IMR-90 (cell line): ENCODE measurements at regions not wholly inside any gene's neighbourhood (a gene's known extent, or its start where the extent isn't known, plus 50 kb on each side); places are given as distances from the start of the nearest gene placed in this dataset.

Experiments
- ATAC-seq: fragments of 200-7000 bp; cut with Tn5 transposase; 2 replicates; pipeline ENCODE4 v1.9.1; 2020; ENCODE audit warnings: low read depth, mild to moderate bottlenecking, moderate library complexity
- BruUV-seq: library from RNA; stranded (reverse); fragments of 400-500 nt; replicated peaks from 2 replicates; lab custom pipeline; 2021; lab: Mats Ljungman, UMichigan
- CTCF ChIA-PET: fragments of 300-600 bp; formaldehyde crosslinking; extraction: SDS; loops from one replicate; lab custom pipeline; 2021; ENCODE audit warnings: antibody characterized with exemption; lab: Yijun Ruan, JAX
- POLR2A ChIA-PET: fragments of 300-600 bp; sonication (Branson Sonifier 250); formaldehyde crosslinking; loops from one replicate; lab custom pipeline; 2022; ENCODE audit warnings: antibody characterized with exemption; ENCODE audit not compliant: unreplicated experiment; lab: Charles Lee
- DNase-seq: peaks from one replicate; pipeline ENCODE4 v3.0.0; 2013
- H2AFZ ChIP-seq: replicated peaks from 2 replicates; pipeline ENCODE3; 2013; ENCODE audit warnings: low read length, mild to moderate bottlenecking; ENCODE audit not compliant: poor library complexity
- H2AK5ac ChIP-seq: 2 replicates; pipeline ENCODE4 v1.6.1; 2013; ENCODE audit warnings: low read depth, low read length, inconsistent platforms
- H2AK9ac ChIP-seq: replicated peaks from 2 replicates; pipeline ENCODE3; 2013; ENCODE audit warnings: mild to moderate bottlenecking, low read depth, low read length, moderate library complexity; ENCODE audit not compliant: poor library complexity
- H2BK120ac ChIP-seq: 2 replicates; pipeline ENCODE4 v1.6.1; 2013; ENCODE audit warnings: low read depth, low read length, inconsistent platforms
- H2BK15ac ChIP-seq: 3 replicates; pipeline ENCODE4 v1.6.1; 2013; ENCODE audit warnings: low read depth, low read length, inconsistent platforms
- H2BK20ac ChIP-seq: 2 replicates; pipeline ENCODE4 v1.6.1; 2013; ENCODE audit warnings: low read depth, mild to moderate bottlenecking, inconsistent platforms, low read length, moderate library complexity
- H2BK5ac ChIP-seq: 2 replicates; pipeline ENCODE4 v1.6.1; 2013; ENCODE audit warnings: mild to moderate bottlenecking, low read depth, low read length, inconsistent platforms; ENCODE audit not compliant: poor library complexity, severe bottlenecking
- H3K14ac ChIP-seq: replicated peaks from 2 replicates; pipeline ENCODE4 v1.6.1; 2013; ENCODE audit warnings: low read depth, low read length, inconsistent platforms
- H3K18ac ChIP-seq: 2 replicates; pipeline ENCODE4 v1.6.1; 2013; ENCODE audit warnings: low read depth, low read length, control low read depth
- H3K23ac ChIP-seq: 2 replicates; pipeline ENCODE4 v1.6.1; 2013; ENCODE audit warnings: low read depth, low read length, inconsistent platforms
- H3K27ac ChIP-seq: 2 replicates; pipeline ENCODE4 v1.5.1; 2013; ENCODE audit warnings: mild to moderate bottlenecking, control low read depth, low read length; ENCODE audit not compliant: insufficient read depth
- H3K27me3 ChIP-seq: 2 replicates; pipeline ENCODE4 v1.6.1; 2013; ENCODE audit warnings: low read length; ENCODE audit not compliant: control insufficient read depth, insufficient read depth
- H3K36me3 ChIP-seq: 2 replicates; pipeline ENCODE4 v1.6.1; 2013; ENCODE audit warnings: low read length, mixed read lengths; ENCODE audit not compliant: control insufficient read depth, insufficient read depth
- H3K4ac ChIP-seq: 2 replicates; pipeline ENCODE4 v1.6.1; 2013; ENCODE audit warnings: low read depth, low read length, inconsistent platforms
- H3K4me1 ChIP-seq: 2 replicates; pipeline ENCODE4 v1.6.1; 2013; ENCODE audit warnings: low read length, mixed read lengths; ENCODE audit not compliant: control insufficient read depth, insufficient read depth
- H3K4me2 ChIP-seq: 2 replicates; pipeline ENCODE4 v1.6.1; 2013; ENCODE audit warnings: low read depth, mild to moderate bottlenecking, control low read depth, low read length, moderate library complexity
- H3K4me3 ChIP-seq: 2 replicates; pipeline ENCODE4 v1.5.1; 2013; ENCODE audit warnings: low read depth, mild to moderate bottlenecking, control low read depth, low read length, moderate library complexity; ENCODE audit not compliant: insufficient read depth
- H3K56ac ChIP-seq: 2 replicates; pipeline ENCODE4 v1.6.1; 2013; ENCODE audit warnings: low read length, inconsistent platforms; ENCODE audit not compliant: insufficient read depth; ENCODE audit errors: extremely low read depth
- H3K79me1 ChIP-seq, 2 experiments: 2 replicates each; pipeline ENCODE4 v1.6.1; 2013; ENCODE audit warnings: low read length in 2 of 2, inconsistent platforms in 1 of 2, low read depth in 1 of 2
- H3K9ac ChIP-seq: 2 replicates; pipeline ENCODE4 v1.6.1; 2013; ENCODE audit warnings: low read depth, low read length, control low read depth
- H3K9me1 ChIP-seq: 2 replicates; pipeline ENCODE4 v1.6.1; 2013; ENCODE audit warnings: low read length, inconsistent platforms; ENCODE audit not compliant: insufficient read depth
- H3K9me3 ChIP-seq: 2 replicates; pipeline ENCODE4 v1.6.1; 2013; ENCODE audit warnings: low read length; ENCODE audit not compliant: control insufficient read depth, insufficient read depth
- H4K20me1 ChIP-seq: 2 replicates; pipeline ENCODE4 v1.6.1; 2013; ENCODE audit warnings: low read length, inconsistent platforms; ENCODE audit not compliant: insufficient read depth
- H4K5ac ChIP-seq: 2 replicates; pipeline ENCODE4 v1.6.1; 2013; ENCODE audit warnings: mild to moderate bottlenecking, low read depth, low read length, control low read depth
- H4K8ac ChIP-seq, 2 experiments: 2 replicates each; pipeline ENCODE4 v1.6.1; 2013; ENCODE audit warnings: low read depth in 2 of 2, low read length in 2 of 2, control low read depth in 1 of 2, inconsistent platforms in 1 of 2
- H4K91ac ChIP-seq: 2 replicates; pipeline ENCODE4 v1.6.1; 2013; ENCODE audit warnings: low read depth, low read length, inconsistent platforms; ENCODE audit not compliant: insufficient read depth
- BHLHE40 ChIP-seq: fragments of 150-350 bp; IDR thresholded peaks from 2 replicates; pipeline ENCODE4 v1.6.1; 2016; ENCODE audit warnings: mild to moderate bottlenecking, low read depth, low read length
- MAFK ChIP-seq: IDR thresholded peaks from 2 replicates; pipeline ENCODE4 v1.6.1; 2012; ENCODE audit warnings: low read depth, low read length, improper control_type of control experiment
- RAD21 ChIP-seq: IDR thresholded peaks from 2 replicates; pipeline ENCODE4 v1.6.1; 2012; ENCODE audit warnings: low read length, improper control_type of control experiment
- RCOR1 ChIP-seq: IDR thresholded peaks from 2 replicates; pipeline ENCODE4 v1.6.1; 2012; ENCODE audit warnings: mild to moderate bottlenecking, low read length, improper control_type of control experiment; ENCODE audit not compliant: insufficient replicate concordance
- SMC3 ChIP-seq: fragments of 150-350 bp; IDR thresholded peaks from 2 replicates; pipeline ENCODE4 v1.6.1; 2016; ENCODE audit warnings: low read depth, mild to moderate bottlenecking, antibody characterized with exemption, low read length, moderate library complexity
- USF2 ChIP-seq: fragments of 150-350 bp; IDR thresholded peaks from 2 replicates; pipeline ENCODE4 v1.6.1; 2017; ENCODE audit warnings: mild to moderate bottlenecking, antibody characterized with exemption, low read length, low read depth
- WGBS, 2 experiments: methylation state at CpG; one replicate each; pipeline versions ENCODE4 v1.1.5 to v1.1.7; 2013; ENCODE audit warnings: missing lambda C conversion rate in 2 of 2; ENCODE audit not compliant: insufficient read length in 1 of 2; ENCODE audit errors: extremely low coverage in 2 of 2; 5-methylcytosine and 5-hydroxymethylcytosine counted together
- dilution Hi-C: fragments of 300-500 bp; cut with HindIII; formaldehyde crosslinking; loops from one replicate; pipeline ENCODE4 v1.14.3; 2018; ENCODE audit warnings: low sequenced_read_pairs; ENCODE audit not compliant: unreplicated experiment
- in situ Hi-C: fragments of 300-500 bp; cut with MboI; formaldehyde crosslinking; loops from 3 replicates; pipeline ENCODE4 v1.14.3; 2019; ENCODE audit warnings: low sequenced_read_pairs, inconsistent platforms, mixed read lengths
- intact Hi-C: fragments of 100-400 bp; cut with micrococcal nuclease; formaldehyde crosslinking; loops from 2 replicates; pipeline ENCODE4 v1.10.0; 2022

GRCh38 chr12:67891596-67891995 lies 97.7 kb upstream of the IFNG-AS1 start:
- peaks cover 9% of the 10 kb centered on the region; the same call in 1 of the 2 replicates for H3K27me3 ChIP-seq
- no peak overlapping the region for H4K91ac ChIP-seq
- no peak overlapping the region for H3K14ac ChIP-seq
- H3K9me1 ChIP-seq, result no peaks in the 10 kb centered on the region
- intact Hi-C loops, result no loop called here
- H2BK15ac ChIP-seq, result no peak overlapping the region
- TF ChIP-seq BHLHE40, result no peak
- no peak for TF ChIP-seq SMC3
- no peak for TF ChIP-seq RCOR1
- TF ChIP-seq RAD21, result no peak
- TF ChIP-seq MAFK, result no peak
- no peak for TF ChIP-seq USF2
- H3K27ac ChIP-seq, result no peak overlapping the region
- H3K23ac ChIP-seq, result no peak overlapping the region
- H3K4me3 ChIP-seq, result no peak overlapping the region
- H3K4me2 ChIP-seq, result no peak overlapping the region
- POLR2A ChIA-PET, result no interaction called here
- dilution Hi-C loops, result no loop called here
- H3K9ac ChIP-seq, result no peak overlapping the region
- H4K5ac ChIP-seq, result no peak overlapping the region
- no CpG with 5 or more reads among the region's 3 CpGs for WGBS, 2 experiments
- no peak overlapping the region for H2BK120ac ChIP-seq
- H2AK9ac ChIP-seq, result no peak overlapping the region
- H2AFZ ChIP-seq, result no peak overlapping the region
- no peak overlapping the region for H2BK5ac ChIP-seq
- in situ Hi-C loops, result no loop called here
- H2AK5ac ChIP-seq, result no peak overlapping the region
- H3K18ac ChIP-seq, result no peak overlapping the region
- DNase-seq (no peak), ATAC-seq (no peak)
- no peaks in the 10 kb centered on the region for H3K9me3 ChIP-seq
- no peaks in the 10 kb centered on the region for H3K4me1 ChIP-seq
- BruUV-seq, result no TSS peak
- H4K20me1 ChIP-seq, result no peaks in the 10 kb centered on the region
- no peak overlapping the region for H3K56ac ChIP-seq
- H3K79me1 ChIP-seq, result no peaks in the 10 kb centered on the region
- H2BK20ac ChIP-seq, result no peak overlapping the region
- H3K4ac ChIP-seq, result no peak overlapping the region
- no peak overlapping the region for H4K8ac ChIP-seq
- CTCF ChIA-PET, result interaction anchor here (0.8 kb wide), 1 partner anchor 32 kb away, joined by 3 read pairs; no protein-coding TSS in a partner anchor
- H3K36me3 ChIP-seq, result no peaks in the 10 kb centered on the region
